Globus pallidus (tissue), 1 donor: ENCODE measurements at regions not wholly inside any gene's neighbourhood (a gene's known extent, or its start where the extent isn't known, plus 50 kb on each side); places are given as distances from the start of the nearest gene placed in this dataset.

ENCODE experiments used
- DNase-seq: peaks from one replicate; pipeline ENCODE4 v3.0.0-alpha.2; 2015; ENCODE audit warnings: low spot score

- DNase-seq: no peak
Measured at GRCh38 chr7:42440951-42441350, 203.9 kb upstream of the GLI3 start.

- no peak for DNase-seq
Measured at GRCh38 chr7:42432644-42433043, 195.6 kb upstream of the GLI3 start.

- DNase-seq: no peak
Measured at GRCh38 chr7:42431873-42432272, 194.9 kb upstream of the GLI3 start.

GRCh38 chr7:42429339-42429738 is 192.3 kb upstream of the GLI3 start:
- no peak for DNase-seq

- DNase-seq: no peak
Measured at GRCh38 chr7:42426163-42426562, 189.2 kb upstream of the GLI3 start.

- DNase-seq: no peak
Measured at GRCh38 chr7:42414941-42415505, 178.0 kb upstream of the GLI3 start.

- no peak for DNase-seq
Measured at GRCh38 chr7:42414028-42414427, 177.0 kb upstream of the GLI3 start.

- no peak for DNase-seq
Measured at GRCh38 chr7:42409296-42409695, 172.3 kb upstream of the GLI3 start.

GRCh38 chr7:42407833-42408232 is 170.8 kb upstream of the GLI3 start:
- DNase-seq: no peak

- DNase-seq: no peak
Measured at GRCh38 chr7:42407021-42407710, 170.2 kb upstream of the GLI3 start.

- no peak for DNase-seq
Measured at GRCh38 chr7:42406358-42406757, 169.3 kb upstream of the GLI3 start.

GRCh38 chr7:42405782-42406181 is 168.8 kb upstream of the GLI3 start:
- DNase-seq: no peak

GRCh38 chr7:42403831-42404230 is 166.8 kb upstream of the GLI3 start:
- no peak for DNase-seq

GRCh38 chr7:42400961-42401360 is 164.0 kb upstream of the GLI3 start:
- DNase-seq: no peak

- no peak for DNase-seq
Measured at GRCh38 chr7:42400211-42400772, 163.3 kb upstream of the GLI3 start.

GRCh38 chr7:42395607-42396006 is 158.6 kb upstream of the GLI3 start:
- DNase-seq: peak; percentile 9

GRCh38 chr7:42392826-42393225 is 155.8 kb upstream of the GLI3 start:
- DNase-seq: no peak

GRCh38 chr7:42389697-42390096 is 152.7 kb upstream of the GLI3 start:
- no peak for DNase-seq

GRCh38 chr7:42385912-42386311 is 148.9 kb upstream of the GLI3 start:
- DNase-seq: no peak

GRCh38 chr7:42381161-42381560 is 144.2 kb upstream of the GLI3 start:
- DNase-seq: no peak

- no peak for DNase-seq
Measured at GRCh38 chr7:42380401-42380800, 143.4 kb upstream of the GLI3 start.

GRCh38 chr7:42378149-42378548 is 141.1 kb upstream of the GLI3 start:
- no peak for DNase-seq

- DNase-seq: no peak
Measured at GRCh38 chr7:42373285-42373684, 136.3 kb upstream of the GLI3 start.

GRCh38 chr7:42372479-42372878 is 135.5 kb upstream of the GLI3 start:
- no peak for DNase-seq
